NCI-H510A treated with DMSO at 0.1 percent for 48 hours (cell line): ENCODE measurements at regions not wholly inside any gene's neighbourhood (a gene's known extent, or its start where the extent isn't known, plus 50 kb on each side); places are given as distances from the start of the nearest gene placed in this dataset.
"Not testable (repeated sequence)": the region's sequence is repeated elsewhere in the genome, so short reads cannot be mapped to it uniquely, and the experiment has no call there.

Source experiments
- DNase-seq: peaks from one replicate; lab custom pipeline; 2025; lab: John Stamatoyannopoulos, UW

GRCh38 chr6:66623050-66623449 is 916.0 kb upstream of the EYS start:
- no peak for DNase-seq

- no peak for DNase-seq
Measured at GRCh38 chr6:66605971-66606370, 898.9 kb upstream of the EYS start.

DNA sequence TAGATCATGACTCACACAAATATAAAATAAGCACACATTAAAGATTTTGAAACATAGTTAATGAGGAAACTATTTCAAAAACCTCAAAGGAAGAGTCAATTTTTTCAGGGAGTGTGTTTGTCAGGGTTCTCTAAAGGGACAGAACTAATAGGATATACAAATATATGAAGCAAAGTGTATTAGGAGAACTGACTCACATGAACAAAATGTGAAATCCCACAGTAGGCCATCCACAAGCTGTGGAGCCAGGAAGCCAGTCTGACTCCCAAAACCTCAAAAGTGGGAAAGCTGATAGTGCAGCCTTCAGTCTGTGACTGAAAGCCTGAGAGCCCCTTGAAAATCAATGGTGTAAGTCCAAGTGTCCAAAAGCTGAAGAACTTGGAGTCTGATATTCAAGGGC is 898.0 kb upstream of the EYS start:
- DNase-seq = no peak

DNA sequence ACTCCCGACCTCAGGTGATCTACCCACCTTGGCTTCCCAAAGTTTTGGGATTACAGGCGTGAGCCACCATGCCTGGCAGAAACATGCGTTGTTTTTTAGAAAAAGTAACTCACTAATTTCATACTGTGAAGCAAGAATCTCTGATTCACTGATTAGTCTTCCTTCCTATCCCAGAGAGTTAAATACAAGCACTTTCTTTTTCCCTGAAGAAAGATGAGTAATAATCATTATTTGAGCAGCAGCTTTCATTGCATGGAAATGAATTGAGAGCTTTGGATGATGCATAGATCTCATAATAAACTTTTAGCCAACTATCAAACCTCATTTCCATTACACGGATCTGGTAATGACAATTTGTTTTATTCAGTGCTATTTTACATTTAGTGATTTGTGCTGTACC is 892.5 kb upstream of the EYS start:
- no peak for DNase-seq

GRCh38 chr6:66578362-66578761 is 871.3 kb upstream of the EYS start:
- DNase-seq = no peak

GRCh38 chr6:66568271-66568670 is 861.2 kb upstream of the EYS start:
- no peak for DNase-seq

- DNase-seq = no peak
Measured at GRCh38 chr6:66561479-66561878, 854.5 kb upstream of the EYS start.

GRCh38 chr6:66558189-66558588 is 851.2 kb upstream of the EYS start:
- no peak for DNase-seq

DNA sequence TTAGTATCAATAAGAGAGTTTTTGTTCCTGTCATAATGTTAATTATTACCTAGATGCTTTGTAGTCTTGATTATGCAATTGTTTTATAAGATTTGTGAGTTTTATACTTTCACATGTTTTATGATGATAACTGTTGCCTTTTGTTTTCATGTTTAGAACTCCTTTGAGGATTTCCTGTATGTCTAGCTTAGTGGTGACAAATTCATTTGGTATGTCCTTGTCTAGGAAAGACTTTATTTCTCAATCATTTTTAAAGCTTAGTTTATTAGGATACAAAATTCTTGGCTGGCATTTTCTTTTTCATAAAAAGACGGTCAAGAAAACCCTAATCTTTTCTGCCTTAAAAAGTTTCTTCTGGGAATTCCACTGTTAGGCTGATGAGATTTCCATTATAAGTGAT is 849.9 kb upstream of the EYS start:
- DNase-seq = no peak

- no peak for DNase-seq
Measured at GRCh38 chr6:66555082-66555481, 848.1 kb upstream of the EYS start.

DNA sequence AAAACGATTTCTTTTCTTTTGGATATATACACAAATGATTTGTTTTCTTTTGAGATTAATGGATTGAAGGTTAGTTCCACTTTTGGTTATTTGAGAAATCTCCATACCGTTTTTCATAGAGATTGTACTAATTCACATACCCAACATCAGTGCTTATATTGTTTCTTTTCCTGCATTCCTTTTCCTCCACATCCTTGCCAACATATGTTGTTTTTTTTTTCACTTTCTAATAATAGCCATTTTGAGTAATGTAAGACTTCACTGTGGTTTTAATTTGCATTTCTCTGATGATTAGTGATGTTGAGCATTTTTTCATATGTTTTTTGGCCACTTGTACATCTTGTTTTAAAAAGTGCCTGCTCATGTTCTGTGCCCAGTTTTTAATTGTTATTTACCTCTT is 846.4 kb upstream of the EYS start:
- DNase-seq = no peak

DNA sequence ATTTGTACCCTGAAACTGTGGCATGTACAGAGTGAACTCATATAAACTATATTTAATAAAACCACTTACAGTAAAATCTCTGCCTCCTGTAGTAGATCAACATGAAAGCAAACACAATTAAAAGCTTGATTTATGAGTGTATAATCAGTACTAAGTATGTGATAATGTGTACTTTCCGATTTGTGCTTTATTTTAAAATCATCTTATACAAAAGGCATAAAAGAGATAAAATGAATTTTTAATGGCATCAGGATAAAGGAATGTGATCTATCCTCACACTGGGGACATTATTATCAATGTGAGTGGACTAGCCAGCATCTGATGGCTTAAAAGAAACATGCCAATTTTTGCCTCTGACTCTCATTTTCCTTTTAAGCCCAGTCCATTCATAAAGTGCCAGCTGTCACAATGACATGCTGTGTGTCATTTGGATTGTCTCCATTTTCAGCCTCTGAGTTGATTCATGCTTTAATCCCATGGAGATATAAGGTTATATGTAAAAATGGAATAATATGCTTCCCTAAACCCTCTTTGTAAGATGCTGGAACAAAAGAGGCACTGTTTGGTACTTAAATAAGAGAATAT is 831.6 kb upstream of the EYS start:
- DNase-seq = no peak

DNA sequence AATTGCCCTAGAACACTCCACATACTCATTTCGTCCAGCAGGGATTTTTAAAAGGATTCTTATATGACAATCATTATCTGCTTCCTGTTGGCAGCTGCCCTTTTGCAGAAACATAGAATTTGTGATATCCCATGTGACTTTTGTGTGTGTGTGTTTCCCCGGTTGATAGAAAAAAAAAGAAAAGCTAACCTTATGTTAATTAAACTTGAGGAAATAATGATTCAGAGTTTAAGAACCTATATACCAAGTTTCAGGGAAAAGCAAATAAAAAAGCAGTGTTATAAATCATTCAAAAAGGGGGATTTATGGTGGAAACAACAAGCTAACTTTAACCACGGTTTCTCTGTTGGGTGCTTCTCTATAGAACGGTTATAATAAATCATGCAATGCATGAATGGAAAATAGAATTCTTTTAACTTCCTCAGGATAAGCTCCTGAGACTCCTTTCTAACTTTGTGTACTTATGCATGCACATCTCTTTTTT is 826.9 kb upstream of the EYS start:
- DNase-seq = no peak

DNA sequence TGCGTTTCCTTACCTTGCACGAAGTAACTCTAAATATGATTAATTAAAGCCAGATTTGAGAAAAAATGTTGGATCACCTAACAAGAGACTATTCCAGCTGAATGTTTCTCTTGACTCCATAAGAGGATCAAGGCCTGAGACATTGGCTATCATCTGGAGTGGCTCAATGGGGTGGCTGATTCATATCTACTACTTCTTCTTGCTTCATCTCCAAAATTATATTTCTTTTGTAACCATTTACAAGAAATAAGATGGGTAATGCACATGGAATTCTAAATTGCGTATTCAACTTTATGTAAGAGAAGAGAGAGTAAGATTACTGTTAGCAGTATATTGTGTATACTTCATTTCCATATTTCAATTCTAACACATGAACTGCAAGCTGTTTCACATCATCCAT is 819.0 kb upstream of the EYS start:
- no peak for DNase-seq

DNA sequence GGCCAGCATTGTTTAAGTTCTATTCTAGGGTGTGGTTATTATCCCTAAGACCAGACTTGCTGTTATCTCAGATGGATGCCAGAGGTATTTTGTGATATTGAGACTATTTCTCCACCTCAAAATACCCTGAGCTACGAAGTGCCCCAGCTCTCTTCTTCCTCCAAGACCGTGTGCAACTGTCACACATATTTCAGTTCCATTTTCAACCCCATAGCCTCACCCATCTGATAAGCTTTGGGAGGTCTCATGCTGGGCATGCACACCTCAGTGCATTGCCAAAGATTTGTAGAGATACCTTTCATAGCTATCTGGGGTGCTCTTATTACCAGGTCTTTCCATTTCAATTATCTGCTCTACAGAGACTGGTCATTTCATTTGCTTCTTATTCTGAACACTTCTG is 815.8 kb upstream of the EYS start:
- DNase-seq = no peak

DNA sequence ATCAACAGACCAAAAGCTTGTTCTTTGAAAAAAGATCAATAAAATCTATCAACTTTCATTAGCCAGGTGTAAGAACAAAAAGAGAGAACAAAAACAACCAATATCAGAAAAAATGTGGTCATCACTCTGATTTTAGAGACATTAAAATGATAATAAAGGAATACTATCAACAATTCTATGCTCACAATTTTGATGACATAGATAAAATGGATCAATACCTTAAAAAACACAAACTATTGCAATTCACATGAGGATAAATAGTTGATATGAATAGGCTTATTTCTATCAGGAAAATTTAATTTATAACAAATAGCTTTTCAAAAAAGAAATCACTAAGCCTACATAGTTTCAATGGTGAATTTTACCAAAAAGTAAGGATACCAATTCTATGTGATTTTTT is 809.4 kb upstream of the EYS start:
- no peak for DNase-seq

DNA sequence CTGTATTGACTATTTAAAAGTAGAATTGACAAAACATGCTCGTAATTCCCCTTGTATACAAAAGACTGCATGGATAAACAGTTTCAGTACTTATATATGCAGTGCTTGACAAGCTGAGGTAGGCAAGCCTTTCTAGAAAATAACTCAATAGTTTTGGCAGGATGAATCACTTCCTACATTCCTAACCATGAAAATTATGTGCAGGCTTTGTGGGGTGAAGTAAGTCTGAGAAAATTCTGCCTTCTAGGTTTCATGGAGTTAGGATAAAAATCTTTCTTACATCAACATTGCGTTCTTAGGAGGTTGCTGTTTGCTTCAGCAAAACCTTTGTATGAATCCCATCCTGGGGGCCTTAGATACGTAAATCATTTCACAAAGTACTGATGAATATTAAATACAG is 801.4 kb upstream of the EYS start:
- DNase-seq = no peak

DNA sequence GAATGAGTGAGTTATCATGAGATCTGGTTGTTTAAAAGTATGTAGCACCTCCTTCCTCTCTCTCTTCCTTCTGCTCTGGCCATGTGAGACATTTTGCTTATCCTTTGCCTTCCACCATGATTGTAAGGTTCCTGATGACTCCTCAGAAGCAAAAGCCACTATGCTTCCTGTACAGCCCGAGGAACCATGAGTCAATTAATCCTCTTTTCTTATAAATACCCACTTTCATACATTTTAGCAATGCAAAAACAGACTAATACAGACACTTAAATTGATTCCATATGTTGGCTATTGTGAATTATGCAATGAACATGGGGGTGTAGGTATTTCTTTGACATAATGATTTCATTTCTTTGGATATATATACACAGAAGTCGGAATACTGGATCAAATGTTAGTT is 792.8 kb upstream of the EYS start:
- no peak for DNase-seq

GRCh38 chr6:66496659-66497058 is 789.6 kb upstream of the EYS start:
- peak; percentile 1 for DNase-seq

DNA sequence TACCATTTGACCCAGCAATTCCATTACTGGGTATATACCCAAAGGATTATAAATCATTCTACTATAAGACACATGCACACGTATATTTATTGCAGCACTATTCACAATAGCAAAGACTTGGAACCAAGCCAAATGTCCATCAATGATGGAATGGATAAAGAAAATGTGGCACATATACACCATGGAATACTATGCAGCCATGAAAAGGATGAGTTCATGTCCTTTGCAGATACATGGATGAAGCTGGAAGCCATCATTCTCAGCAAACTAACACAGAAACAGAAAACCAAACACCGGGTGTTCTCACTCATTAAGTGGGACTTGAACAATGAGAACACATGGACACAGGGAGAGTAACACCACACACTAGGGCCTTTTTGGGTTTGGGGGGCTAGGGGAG is 787.6 kb upstream of the EYS start:
- not testable (repeated sequence) for DNase-seq

DNA sequence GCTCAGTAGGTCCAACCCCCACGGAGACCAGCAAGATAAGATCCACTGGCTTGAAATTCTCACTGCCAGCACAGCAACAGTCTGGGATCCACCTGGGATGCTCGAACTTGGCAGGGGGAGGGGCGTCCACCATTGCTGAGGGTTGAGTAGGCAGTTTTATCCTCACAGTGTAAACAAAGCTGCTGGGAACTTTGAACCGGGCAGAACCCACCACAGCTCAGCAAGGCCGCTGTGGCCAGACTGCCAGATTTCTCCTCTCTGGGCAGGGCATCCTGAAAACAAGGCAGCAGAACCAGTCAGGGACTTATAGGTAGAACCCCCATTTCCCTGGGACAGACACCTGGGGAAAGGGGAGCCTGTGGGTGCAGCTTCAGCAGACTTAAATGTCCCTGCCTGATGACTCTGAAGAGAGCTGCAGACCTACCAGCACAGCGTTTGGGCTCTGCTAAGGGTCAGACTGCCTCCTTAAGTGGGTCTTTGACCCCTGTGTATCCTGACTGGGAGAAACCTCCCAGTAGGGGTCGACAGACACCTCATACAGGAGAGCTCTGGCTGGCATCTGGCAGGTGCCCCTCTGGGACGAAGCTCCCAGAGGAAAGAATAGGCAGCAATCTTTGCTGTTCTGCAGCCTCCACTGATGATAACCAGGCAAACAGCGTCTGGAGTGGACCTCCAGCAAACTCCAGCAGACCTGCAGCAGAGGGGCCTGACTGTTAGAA is 782.4 kb upstream of the EYS start:
- no peak for DNase-seq

- DNase-seq = no peak
Measured at GRCh38 chr6:66481216-66481615, 774.2 kb upstream of the EYS start.

DNA sequence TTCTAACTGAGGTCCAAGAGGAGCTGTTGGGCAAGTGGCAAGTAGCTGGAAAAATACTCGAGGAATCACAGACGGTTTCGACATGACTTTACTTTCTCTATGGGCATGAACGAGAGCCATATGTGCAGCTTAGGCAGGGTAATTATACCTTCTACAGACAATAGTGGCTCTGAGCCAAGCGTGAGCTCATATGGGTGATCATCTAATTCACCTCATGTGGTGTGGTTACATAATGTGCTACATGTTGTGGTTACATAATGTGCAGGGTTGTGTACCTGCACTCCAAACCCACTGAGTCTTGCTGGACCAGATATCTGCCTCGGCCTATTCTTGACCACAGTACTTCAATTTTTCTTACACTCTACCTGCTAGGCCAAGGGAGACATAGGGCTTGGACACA is 771.7 kb upstream of the EYS start:
- DNase-seq = no peak

DNA sequence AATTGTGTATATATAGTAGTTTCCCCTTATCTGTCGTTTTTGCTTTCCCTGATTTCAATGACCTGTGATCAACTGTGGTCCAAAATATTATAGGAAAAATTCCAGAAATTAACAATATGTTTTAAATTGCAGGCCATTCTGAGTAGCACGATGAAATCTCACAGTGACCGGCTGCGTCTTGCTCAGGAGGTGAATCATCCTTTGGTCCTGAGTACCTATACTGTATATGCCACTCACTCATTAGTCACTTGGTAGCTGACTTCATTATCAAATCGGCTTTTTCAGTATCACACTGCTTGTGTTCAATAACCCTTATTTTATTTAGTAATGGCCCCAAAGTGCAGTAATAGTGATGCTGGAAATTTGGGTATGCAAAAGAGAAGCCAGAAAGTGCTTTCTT is 728.3 kb upstream of the EYS start:
- DNase-seq = no peak
